NCI-H524 (cell line): ENCODE measurements at regions not wholly inside any gene's neighbourhood (a gene's known extent, or its start where the extent isn't known, plus 50 kb on each side); places are given as distances from the start of the nearest gene placed in this dataset.

ENCODE experiments used
- DNase-seq, 2 experiments: peaks; one replicate each; lab custom pipeline; 2025; lab: John Stamatoyannopoulos, UW

DNA sequence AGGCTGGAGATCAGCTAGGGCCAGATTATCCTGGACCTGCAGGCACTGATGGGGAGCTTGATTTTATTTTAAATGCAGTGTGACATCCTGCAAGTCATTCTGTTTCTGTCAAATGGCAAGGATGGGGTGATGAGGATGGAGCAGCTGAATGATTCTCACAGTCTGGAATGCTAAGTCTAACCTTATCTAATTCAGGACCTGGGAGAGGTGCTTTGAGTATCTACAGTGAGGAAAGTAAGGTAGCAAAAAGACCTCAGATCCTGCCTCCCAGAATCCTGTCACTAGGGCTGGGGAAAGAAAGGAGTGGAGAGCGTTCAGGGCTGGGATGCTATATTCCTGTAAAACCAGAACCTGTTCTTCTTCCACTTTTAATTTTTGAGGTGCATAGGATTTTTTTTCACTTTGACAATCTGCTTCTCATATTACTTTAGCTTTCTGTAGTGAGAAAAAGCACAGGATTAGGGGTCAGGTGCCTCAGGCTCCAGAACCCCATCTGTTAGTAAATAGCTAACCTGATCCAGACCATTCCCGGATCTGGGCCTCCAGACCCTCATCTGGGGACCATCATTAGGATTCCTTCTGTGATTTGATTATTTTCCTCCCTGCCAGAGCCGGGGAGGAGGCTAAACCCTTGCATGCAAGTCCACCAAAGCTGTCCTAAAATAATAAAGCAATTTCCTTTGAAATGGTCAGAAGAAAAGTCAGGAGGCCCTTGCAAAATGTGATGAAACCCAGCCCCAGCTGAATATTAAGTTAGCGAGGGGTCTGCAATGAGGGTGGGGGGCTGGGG, 54.7 kb downstream of the ASCL1 start:
- peak in 1 of 2 experiments; percentile 48 for DNase-seq

DNA sequence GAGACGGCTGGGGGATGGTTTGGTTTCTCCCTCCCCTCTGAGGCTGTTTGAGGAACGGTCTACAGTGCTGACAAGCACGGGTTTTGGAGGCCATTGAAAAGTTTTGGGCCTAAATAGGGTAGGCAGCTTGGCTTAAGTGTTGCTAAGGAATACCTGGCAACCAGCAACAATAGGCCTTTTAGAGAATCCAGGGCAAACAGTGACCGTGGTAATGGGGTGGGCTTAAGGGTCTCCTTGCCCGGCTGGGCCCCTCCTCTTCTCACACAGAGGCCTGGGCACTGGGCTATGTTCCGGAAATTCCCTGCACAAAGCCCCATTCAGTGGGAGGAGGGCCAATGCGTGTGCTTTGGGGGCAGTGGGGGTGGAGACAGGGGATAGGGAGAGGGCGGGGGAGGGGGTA, 55.4 kb downstream of the ASCL1 start:
- DNase-seq = no peak

DNA sequence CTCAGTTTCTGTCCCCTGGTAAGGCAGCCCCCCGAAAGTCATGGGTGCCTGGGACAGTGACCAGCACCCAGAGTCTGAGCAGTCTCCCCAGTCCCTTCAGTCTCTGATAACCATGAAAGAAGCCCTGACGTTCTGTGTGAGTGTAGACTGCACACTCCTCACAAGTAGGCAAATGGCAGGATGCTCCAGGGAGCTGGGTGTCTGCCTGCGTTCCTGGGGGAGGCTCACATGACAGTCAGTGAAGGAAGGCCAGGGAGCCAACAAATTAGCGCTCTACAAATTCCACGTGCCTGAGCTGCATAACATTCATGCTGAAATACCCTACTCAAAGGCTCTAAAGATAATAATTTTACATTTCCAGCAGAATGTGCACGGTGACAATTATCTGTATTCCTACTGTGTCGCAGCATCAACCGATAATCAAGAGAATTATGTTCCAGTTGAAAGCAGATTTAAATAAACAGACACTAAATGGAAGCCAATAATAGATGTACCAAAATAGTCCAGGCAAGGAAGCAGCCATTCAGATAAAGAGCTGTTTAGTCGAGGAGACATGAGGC, 56.3 kb downstream of the ASCL1 start:
- DNase-seq = no peak

- no peak for DNase-seq
Observed at GRCh38 chr12:103016381-103016780, 58.9 kb downstream of the ASCL1 start.

DNA sequence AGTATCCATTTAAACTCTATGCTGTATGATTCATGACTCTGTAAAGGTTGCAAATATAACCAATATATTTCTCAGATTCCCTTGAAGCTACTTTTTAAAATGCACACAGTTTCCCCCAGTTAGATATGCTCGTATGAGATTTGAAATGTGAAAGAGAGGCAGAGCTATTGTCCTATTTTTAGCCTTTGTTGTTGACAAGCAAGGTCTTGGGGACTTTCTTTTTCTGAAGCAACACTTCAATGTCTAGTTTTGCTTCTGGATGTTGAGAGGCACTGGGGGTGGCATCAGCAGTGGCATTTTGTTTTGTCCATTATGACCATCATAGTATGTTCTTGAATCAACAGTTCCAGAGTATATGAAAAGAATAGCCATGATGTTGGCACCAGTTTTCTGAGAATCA, 63.4 kb downstream of the ASCL1 start:
- DNase-seq = no peak

DNA sequence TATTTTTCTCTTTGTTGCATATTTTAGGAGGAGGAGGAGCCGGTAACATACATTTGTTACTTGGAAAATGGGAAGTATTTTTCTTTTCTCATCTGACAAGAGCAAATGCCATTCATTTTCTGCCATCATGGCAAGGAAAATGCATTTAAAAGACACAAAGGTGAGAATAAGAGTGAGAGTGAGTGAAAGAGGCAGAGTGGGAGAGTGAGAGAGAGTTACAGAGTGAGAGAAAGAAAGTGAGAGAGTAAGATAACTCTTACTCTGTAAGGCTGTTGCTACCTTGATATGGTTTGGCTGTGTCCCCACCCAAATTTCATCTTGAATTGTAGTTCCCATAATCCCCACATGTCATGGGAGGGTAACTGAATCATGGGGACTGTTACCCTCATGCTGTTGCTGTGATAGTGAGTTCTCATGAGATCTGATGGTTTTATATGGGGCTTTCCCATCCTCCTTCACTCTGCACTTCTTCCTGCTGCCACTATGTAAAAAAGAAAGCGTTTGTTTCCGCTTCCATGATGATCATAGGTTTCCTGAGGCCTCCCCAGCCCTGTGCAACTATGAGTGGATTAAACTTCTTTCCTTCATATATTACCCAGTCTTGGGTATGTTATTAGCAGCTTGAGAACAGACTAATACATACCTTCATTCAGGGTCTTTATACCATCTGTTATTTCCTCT, 64.2 kb downstream of the ASCL1 start:
- no peak for DNase-seq

DNA sequence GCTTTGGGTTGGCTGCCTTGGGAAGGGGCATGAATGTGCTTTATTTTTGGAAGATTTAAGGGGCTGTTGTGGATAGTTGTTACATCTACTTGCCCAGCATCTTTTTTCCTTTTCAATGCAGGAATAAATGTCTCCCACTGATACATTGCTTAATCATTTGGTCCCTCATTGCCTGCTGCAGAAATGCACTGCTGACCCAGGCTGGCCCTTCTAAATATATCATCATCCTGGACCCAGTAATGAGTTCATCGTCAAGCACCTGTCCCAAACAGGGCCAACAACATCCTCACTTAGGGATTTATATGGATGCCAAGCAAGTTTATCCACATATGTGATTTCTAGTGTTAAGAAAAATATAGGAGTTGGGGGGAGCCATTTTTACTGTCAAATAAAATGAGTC, 67.2 kb downstream of the ASCL1 start:
- no peak for DNase-seq

- DNase-seq = peak; percentile 81 to 91
Observed at GRCh38 chr12:103026643-103027042, 69.2 kb downstream of the ASCL1 start.

- DNase-seq = peak in 1 of 2 experiments; percentile 6
Observed at GRCh38 chr12:103028881-103029639, 71.6 kb downstream of the ASCL1 start.

DNA sequence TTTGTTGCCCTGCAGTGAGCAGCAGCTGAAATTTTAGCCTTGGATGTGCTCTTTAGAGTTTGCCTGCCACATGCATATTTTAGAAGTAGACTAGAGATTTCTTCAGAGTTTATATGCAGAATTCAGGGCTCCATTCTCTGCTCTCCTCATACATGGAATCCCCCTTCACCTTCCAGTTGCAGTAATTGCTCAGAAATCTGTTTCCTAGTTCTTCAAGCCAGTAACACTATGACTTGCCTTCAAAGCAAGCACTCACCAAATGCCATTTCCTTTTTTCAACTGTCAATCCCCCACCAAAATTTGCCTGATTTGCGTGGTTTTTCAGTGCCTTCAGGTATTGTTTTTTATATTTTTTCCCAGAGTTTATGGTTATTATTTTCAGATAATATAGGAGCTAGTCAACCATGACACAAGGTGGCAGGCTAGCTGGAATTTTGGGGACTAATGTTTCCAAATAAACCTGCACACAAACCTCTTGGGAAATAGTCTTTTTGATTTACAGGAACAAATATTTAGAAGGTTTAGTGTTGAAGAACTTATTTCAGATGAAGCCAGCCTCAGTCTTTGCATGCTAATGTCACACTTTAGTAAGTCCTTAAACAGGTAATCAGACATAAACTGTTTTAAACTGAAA, 79.2 kb downstream of the ASCL1 start:
- no peak for DNase-seq

DNA sequence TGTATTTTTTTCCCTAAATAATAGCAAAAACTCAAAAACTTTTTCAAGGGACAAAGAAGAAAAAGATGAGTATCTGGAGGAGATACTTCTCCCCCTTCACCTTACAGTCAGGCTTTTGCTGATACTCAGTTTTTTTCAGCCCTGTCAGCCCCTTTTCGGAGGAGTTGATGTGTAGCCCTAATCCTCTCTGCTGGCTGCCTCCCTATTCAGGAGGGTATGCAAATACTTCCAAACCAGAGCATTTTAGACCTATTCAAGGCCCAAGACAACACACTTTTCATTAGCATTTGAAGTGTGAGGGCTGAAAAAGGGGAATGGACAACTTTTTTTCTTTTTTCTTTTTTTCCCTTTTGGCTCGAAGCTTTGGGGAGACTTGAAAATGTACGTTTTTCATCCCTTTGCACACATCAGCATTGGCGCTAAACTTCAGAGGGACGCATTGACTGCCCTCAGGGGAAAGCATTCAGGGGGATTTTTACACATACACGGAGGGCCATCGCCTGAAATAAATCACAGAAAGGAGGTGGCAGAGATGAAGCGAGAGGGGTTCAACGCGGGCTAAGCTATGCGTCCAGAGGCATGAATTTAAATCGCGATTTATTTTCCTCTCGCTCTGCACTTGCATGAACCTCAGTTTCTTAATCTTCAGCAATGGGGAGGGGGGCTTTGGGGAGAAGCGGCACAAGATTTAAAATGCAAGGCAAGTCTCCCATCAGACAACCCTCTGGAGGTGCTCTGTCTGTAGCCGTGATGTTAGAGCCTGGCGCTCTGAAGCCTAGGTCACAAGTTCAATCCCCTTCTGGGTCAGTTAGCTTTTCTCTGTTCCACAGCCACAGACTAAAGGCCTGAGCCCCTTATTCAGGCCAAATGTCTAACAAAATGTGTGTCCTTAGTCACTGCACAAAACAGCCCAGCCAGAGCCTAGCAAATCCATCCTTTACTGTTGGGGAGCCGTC, 86.3 kb downstream of the ASCL1 start:
- DNase-seq = no peak

DNA sequence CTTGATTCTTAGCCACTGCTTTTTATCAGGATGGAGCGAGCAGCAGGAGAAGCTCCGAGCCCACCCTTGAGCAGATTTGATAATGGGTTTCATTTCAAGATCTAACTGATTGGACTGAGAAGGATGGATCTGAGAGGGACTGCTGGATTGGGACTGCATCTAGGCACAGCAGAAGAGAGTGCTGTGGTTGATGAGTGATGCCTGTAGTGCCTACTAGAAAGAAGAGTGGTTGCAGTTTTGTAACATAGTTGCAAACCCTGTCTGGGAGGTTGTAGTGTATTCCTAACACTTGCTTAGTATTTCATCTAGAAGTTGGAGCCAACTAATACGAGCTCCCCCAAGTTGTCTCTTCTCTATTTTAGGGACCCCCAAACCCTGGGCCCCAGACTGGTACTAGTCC, 88.7 kb downstream of the ASCL1 start:
- DNase-seq = no peak

GRCh38 chr12:103050273-103050672, 92.8 kb downstream of the ASCL1 start:
- peak; percentile 1 to 56 for DNase-seq

DNA sequence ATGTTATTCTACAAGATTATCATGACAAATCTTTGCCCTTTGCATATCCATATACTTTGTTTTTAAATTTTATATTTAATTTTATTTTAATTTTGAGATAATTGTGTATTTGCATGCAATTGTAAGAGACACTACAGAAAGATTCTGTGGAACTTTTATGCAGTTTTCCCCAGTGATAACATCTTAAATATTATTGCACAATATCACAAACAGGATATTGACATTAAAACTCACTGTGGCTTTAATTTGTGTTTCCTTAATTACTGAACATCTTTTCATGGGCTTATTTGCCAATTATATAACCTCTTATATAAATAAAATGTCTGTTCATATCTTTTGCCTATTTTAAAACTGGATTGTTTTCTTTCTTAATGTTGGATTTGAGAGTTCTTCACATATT, 95.6 kb downstream of the ASCL1 start:
- DNase-seq = no peak

- DNase-seq = no peak
Observed at GRCh38 chr12:103073630-103074029, 116.2 kb downstream of the ASCL1 start.

- DNase-seq = no peak
Observed at GRCh38 chr12:103075848-103076247, 118.4 kb downstream of the ASCL1 start.

GRCh38 chr12:103077108-103077773, 119.8 kb downstream of the ASCL1 start:
- DNase-seq = no peak

DNA sequence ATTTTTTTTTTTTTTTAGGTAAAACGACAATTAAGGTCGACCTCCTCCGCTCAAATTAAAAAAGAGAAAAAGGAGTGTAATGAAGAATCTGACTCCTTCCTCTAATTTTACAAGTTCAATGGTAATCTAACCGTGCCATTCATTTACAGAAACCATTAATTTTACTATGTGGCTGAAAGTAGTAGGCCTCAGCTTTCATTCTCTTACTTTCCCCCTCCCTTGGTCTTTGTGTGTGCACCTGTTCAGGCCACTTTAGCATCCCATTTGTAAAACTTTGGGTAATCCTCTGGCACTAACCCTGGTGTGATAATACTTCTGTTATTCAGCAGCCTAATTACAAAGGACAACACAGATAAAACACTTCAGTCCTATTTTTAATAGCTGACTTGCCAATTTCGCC, 128.1 kb downstream of the ASCL1 start:
- DNase-seq = no peak

DNA sequence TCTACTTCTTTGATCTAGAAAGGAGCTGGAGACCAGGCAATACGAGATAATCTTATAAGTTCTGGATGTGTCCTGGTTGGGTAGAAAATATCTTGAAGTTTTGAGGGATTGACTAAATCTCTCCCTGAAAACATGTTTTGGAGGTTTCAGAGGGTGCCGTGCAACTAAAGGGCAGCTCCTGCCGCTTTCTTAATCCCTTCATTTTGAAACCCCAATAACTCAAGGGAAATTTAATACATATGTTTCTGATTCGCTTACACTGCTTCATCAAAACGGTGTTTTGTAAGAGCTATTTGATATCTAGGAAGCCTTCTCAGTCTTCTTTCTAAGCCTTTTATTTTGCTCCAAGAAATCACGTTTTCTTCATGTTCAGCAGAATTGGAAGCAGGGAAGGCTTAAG, 129.0 kb downstream of the ASCL1 start:
- no peak for DNase-seq

DNA sequence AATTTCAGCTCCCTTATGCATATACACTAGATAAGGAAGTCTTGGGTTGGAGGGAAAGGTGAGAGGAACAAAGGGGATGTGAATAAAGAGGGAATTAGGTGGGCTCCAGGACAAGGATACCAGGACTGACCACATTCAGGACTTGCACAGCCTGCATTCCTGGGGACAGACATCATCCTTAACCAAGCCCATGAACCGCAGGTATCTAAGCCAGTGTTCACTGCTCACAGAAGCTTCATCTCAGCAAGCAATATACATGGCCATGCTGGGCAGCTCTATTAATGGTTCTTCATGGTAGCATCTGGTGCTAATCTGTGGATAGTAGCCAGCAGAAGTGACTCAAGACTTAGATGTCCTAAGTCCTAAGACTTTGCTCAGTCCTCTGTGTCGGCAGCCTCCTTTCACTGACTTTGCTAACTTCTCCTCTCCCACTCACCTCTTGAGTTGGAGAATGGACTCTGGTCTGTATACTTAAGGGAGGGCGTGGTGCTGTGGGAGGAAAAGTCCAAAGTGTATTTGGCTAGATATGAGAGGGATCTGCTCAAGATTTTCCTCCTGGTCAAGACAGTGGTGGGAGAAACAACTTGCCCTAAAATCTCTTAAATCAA, 136.1 kb downstream of the ASCL1 start:
- no peak for DNase-seq
